Endothelial cell of umbilical vein (primary cell): ENCODE measurements at regions not wholly inside any gene's neighbourhood (a gene's known extent, or its start where the extent isn't known, plus 50 kb on each side); places are given as distances from the start of the nearest gene placed in this dataset.

Source experiments
- BruUV-seq: library from RNA; stranded (reverse); fragments of 400-500 nt; replicated peaks from 2 replicates; lab custom pipeline; 2021; lab: Mats Ljungman, UMichigan
- CTCF ChIA-PET: fragments of 300-600, 350-600 bp; sonication (Branson Sonifier 250); formaldehyde crosslinking; loops from one replicate; lab custom pipeline; 2021; ENCODE audit warnings: antibody characterized with exemption, inconsistent platforms; lab: Charles Lee
- POLR2A ChIA-PET: fragments of 300-600, 350-600 bp; sonication (Branson Sonifier 250); formaldehyde crosslinking; loops from one replicate; lab custom pipeline; 2021; ENCODE audit warnings: antibody characterized with exemption, inconsistent platforms; lab: Charles Lee
- DNase-seq: peaks from one replicate; pipeline ENCODE4 v3.0.0-alpha.2; 2011; ENCODE audit warnings: low read depth, low spot score
- FAIRE-seq: peaks from 2 replicates; lab custom pipeline; 2011; peaks lifted over from hg19 to GRCh38; lab: Jason Lieb, UNC
- H2AFZ ChIP-seq: 2 replicates; pipeline ENCODE4 v1.6.0; 2012; ENCODE audit warnings: low read depth, low read length, control low read depth, inconsistent platforms
- H3K27ac ChIP-seq: 2 replicates; pipeline ENCODE4 v1.5.1; 2011; ENCODE audit warnings: low read depth, mild to moderate bottlenecking, control low read depth, low read length, moderate library complexity; ENCODE audit not compliant: insufficient read depth
- H3K27me3 ChIP-seq, 2 experiments: 2 replicates each; pipeline versions ENCODE4 v1.6.0 to v1.6.1; 2011; ENCODE audit warnings: low read length in 2 of 2, mixed read lengths in 1 of 2; ENCODE audit not compliant: control insufficient read depth in 2 of 2, insufficient read depth in 2 of 2
- H3K36me3 ChIP-seq, 2 experiments: 2 replicates in 1 of 2; 3 replicates in 1 of 2; pipeline ENCODE4 v1.5.1; 2011; ENCODE audit warnings: low read length in 2 of 2, mild to moderate bottlenecking in 1 of 2, moderate library complexity in 1 of 2; ENCODE audit not compliant: control insufficient read depth in 2 of 2, insufficient read depth in 2 of 2; ENCODE audit errors: extremely low read depth in 1 of 2
- H3K4me1 ChIP-seq: 3 replicates; pipeline ENCODE4 v1.5.1; 2011; ENCODE audit warnings: mild to moderate bottlenecking, low read length; ENCODE audit not compliant: control insufficient read depth, insufficient read depth; ENCODE audit errors: extremely low read depth
- H3K4me2 ChIP-seq: 2 replicates; pipeline ENCODE4 v1.6.1; 2011; ENCODE audit warnings: low read length, control low read depth, mixed read lengths; ENCODE audit not compliant: insufficient read depth
- H3K4me3 ChIP-seq, 3 experiments: fragments of 200-600 bp in 1 of 3; sonication (generic), shearing (Covaris generic) in 1 of 3; replicated peaks in 1 of 3; 2 replicates each; pipeline ENCODE4 v1.5.1; 2011 to 2016; ENCODE audit warnings: control low read depth in 3 of 3, low read length in 3 of 3, mild to moderate bottlenecking in 2 of 3, inconsistent platforms in 1 of 3, low read depth in 1 of 3, moderate library complexity in 1 of 3; ENCODE audit not compliant: insufficient read depth in 1 of 3
- H3K79me2 ChIP-seq: 2 replicates; pipeline ENCODE4 v1.6.0; 2012; ENCODE audit warnings: low read length, inconsistent platforms; ENCODE audit not compliant: control insufficient read depth, insufficient read depth
- H3K9ac ChIP-seq: replicated peaks from 2 replicates; pipeline ENCODE3; 2011; ENCODE audit warnings: low read length, control low read depth; ENCODE audit not compliant: insufficient read depth; ENCODE audit errors: extremely low read depth
- H3K9me1 ChIP-seq: replicated peaks from 3 replicates; pipeline ENCODE4 v1.6.0; 2011; ENCODE audit warnings: mild to moderate bottlenecking, low read length; ENCODE audit not compliant: control insufficient read depth, insufficient read depth; ENCODE audit errors: extremely low read depth
- H3K9me3 ChIP-seq: replicated peaks from 2 replicates; pipeline ENCODE4 v1.5.1; 2012; ENCODE audit warnings: low read length, inconsistent platforms; ENCODE audit not compliant: control insufficient read depth, insufficient read depth
- H4K20me1 ChIP-seq: replicated peaks from 2 replicates; pipeline ENCODE3; 2011; ENCODE audit warnings: mild to moderate bottlenecking, low read length; ENCODE audit not compliant: control insufficient read depth, insufficient read depth; ENCODE audit errors: extremely low read depth
- EZH2 ChIP-seq: IDR thresholded peaks from 2 replicates; pipeline ENCODE4 v1.6.1; 2012; ENCODE audit warnings: borderline replicate concordance, low read depth, mild to moderate bottlenecking, moderate library complexity, low read length, inconsistent platforms; ENCODE audit not compliant: severe bottlenecking
- FOS ChIP-seq: IDR thresholded peaks from 2 replicates; pipeline ENCODE4 v1.6.1; 2011; ENCODE audit warnings: mild to moderate bottlenecking, low read length, moderate library complexity, borderline replicate concordance; ENCODE audit not compliant: insufficient read depth
- GATA2 ChIP-seq: IDR thresholded peaks from 2 replicates; pipeline ENCODE4 v1.7.0; 2011; ENCODE audit warnings: low read depth, mild to moderate bottlenecking, moderate library complexity, mixed read lengths, low read length; ENCODE audit not compliant: insufficient read length, insufficient read depth
- JUN ChIP-seq: IDR thresholded peaks from 2 replicates; pipeline ENCODE4 v1.6.1; 2011; ENCODE audit warnings: borderline replicate concordance, low read depth; ENCODE audit not compliant: insufficient read length, insufficient read depth
- MYC ChIP-seq: IDR thresholded peaks from one replicate; pipeline ENCODE4 v1.6.1; 2011; ENCODE audit warnings: mild to moderate bottlenecking, low read depth, low read length
- POLR2A ChIP-seq: IDR thresholded peaks from 2 replicates; pipeline ENCODE4 v1.6.1; 2012; ENCODE audit warnings: low read depth, mild to moderate bottlenecking, control low read depth, low read length
- POLR2AphosphoS5 ChIP-seq: IDR thresholded peaks from 2 replicates; pipeline ENCODE4 v1.6.1; 2012; ENCODE audit warnings: low read depth, mild to moderate bottlenecking, control low read depth, low read length, moderate library complexity; ENCODE audit not compliant: insufficient read depth
- dilution Hi-C: fragments of 300-500 bp; cut with MboI; formaldehyde crosslinking; loops from one replicate; pipeline ENCODE4 v1.15.0; 2019; ENCODE audit warnings: low sequenced_read_pairs; ENCODE audit not compliant: extremely low pct_ligation_motif_present
- intact Hi-C: fragments of 100-400 bp; cut with micrococcal nuclease; formaldehyde crosslinking; loops from one replicate; pipeline ENCODE4 v1.10.0; 2022
- TF ChIP-seq, protein P1 (sequence below): IDR thresholded peaks from 2 replicates; pipeline ENCODE4 v1.6.1; 2011; ENCODE audit not compliant: insufficient read depth, insufficient read length
- TF ChIP-seq, protein P2 (sequence below), 2 donors: IDR thresholded peaks; 1 replicate in 1 of 2; 2 replicates in 1 of 2; pipeline ENCODE4 v1.5.1; 2011; ENCODE audit warnings: low read length in 2 of 2, mild to moderate bottlenecking in 2 of 2, moderate library complexity in 2 of 2, control low read depth in 1 of 2, inconsistent platforms in 1 of 2, low read depth in 1 of 2; ENCODE audit not compliant: insufficient read depth in 1 of 2; ENCODE audit errors: extremely low read depth in 1 of 2

DNA sequence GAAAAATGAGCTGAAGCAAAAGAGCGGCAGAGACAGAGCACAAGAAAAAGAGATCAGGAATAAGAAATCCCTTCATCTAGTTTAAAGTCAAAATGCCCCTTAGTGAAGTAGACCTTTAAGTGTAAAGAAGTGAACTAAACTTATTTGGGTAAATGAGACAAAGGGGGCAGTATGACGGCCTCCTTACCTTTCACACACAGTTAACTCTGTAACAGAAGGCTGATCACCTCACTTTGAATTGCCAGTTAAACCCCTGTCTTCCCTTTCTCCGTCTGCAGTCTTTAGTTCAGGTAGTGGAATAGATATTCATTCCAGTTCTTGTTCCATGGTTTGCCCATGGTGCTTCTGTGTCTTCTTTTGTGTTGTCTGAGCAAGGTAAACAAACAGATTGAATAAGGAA lies 1029.8 kb downstream of the DIAPH3 start:
- H2AFZ ChIP-seq = no peak overlapping the region
- no peaks in the 10 kb centered on the region for H3K79me2 ChIP-seq
- no peak overlapping the region for H3K27ac ChIP-seq
- no peaks in the 10 kb centered on the region for H3K27me3 ChIP-seq
- peaks cover 2% of the 10 kb centered on the region for H3K4me1 ChIP-seq
- no peaks in the 10 kb centered on the region for H3K9me3 ChIP-seq
- no peak overlapping the region for H3K4me2 ChIP-seq
- FAIRE-seq (no peak), DNase-seq (no peak)
- intact Hi-C loops = no loop called here
- POLR2A ChIA-PET = no interaction called here
- CTCF ChIA-PET = interaction anchor here (2.0 kb wide), 1 partner anchor 13 kb away, joined by 5 read pairs; no protein-coding TSS in a partner anchor
- H3K9ac ChIP-seq = no peak overlapping the region
- dilution Hi-C loops = no loop called here
- TF ChIP-seq FOS (no peak), POLR2A (no peak), MYC (no peak), POLR2AphosphoS5 (no peak), GATA2 (no peak)
- H3K4me3 ChIP-seq = no peak overlapping the region
- H3K9me1 ChIP-seq = no peaks in the 10 kb centered on the region
- H3K36me3 ChIP-seq = no peaks in the 10 kb centered on the region
- BruUV-seq = no TSS peak
- no peaks in the 10 kb centered on the region for H4K20me1 ChIP-seq

- no peak for DNase-seq
- Histone ChIP-seq H3K9me3 (no peaks in the 10 kb centered on the region), H2AFZ (no peak overlapping the region), H3K27me3 (no peaks in the 10 kb centered on the region), H3K79me2 (no peaks in the 10 kb centered on the region), H3K9me1 (no peaks in the 10 kb centered on the region), H3K4me3 (no peak overlapping the region), H3K27ac (no peak overlapping the region), H3K4me2 (no peak overlapping the region), H4K20me1 (no peaks in the 10 kb centered on the region), H3K4me1 (no peaks in the 10 kb centered on the region), H3K9ac (no peak overlapping the region), H3K36me3 (no peaks in the 10 kb centered on the region)
- TF ChIP-seq GATA2 = no peak
- TF ChIP-seq EZH2 = no peak
- TF ChIP-seq, protein P1, sequence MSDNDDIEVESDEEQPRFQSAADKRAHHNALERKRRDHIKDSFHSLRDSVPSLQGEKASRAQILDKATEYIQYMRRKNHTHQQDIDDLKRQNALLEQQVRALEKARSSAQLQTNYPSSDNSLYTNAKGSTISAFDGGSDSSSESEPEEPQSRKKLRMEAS = no peak
- no peak for TF ChIP-seq POLR2AphosphoS5
- no peak for TF ChIP-seq FOS
- no peak for TF ChIP-seq MYC
- no peak for TF ChIP-seq JUN
- TF ChIP-seq, protein P2, sequence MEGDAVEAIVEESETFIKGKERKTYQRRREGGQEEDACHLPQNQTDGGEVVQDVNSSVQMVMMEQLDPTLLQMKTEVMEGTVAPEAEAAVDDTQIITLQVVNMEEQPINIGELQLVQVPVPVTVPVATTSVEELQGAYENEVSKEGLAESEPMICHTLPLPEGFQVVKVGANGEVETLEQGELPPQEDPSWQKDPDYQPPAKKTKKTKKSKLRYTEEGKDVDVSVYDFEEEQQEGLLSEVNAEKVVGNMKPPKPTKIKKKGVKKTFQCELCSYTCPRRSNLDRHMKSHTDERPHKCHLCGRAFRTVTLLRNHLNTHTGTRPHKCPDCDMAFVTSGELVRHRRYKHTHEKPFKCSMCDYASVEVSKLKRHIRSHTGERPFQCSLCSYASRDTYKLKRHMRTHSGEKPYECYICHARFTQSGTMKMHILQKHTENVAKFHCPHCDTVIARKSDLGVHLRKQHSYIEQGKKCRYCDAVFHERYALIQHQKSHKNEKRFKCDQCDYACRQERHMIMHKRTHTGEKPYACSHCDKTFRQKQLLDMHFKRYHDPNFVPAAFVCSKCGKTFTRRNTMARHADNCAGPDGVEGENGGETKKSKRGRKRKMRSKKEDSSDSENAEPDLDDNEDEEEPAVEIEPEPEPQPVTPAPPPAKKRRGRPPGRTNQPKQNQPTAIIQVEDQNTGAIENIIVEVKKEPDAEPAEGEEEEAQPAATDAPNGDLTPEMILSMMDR (IDR thresholded peaks at IDR 0.05; ENCODE audit: extremely low read depth in 1 of 2, insufficient read depth in 1 of 2, low read depth in 1 of 2, low read length in 2 of 2) = no peak
- no peak for TF ChIP-seq POLR2A
- no TSS peak for BruUV-seq
- ChIA-PET POLR2A (no interaction called here), CTCF (no interaction called here)
- dilution Hi-C loops (no loop called here), intact Hi-C loops (no loop called here)
- FAIRE-seq = no peak
These were observed 1019.0 kb downstream of the DIAPH3 start for GRCh38 chr13:59144700-59145099.
